Heart right ventricle (tissue), 16 donors: ENCODE measurements at regions not wholly inside any gene's neighbourhood (a gene's known extent, or its start where the extent isn't known, plus 50 kb on each side); places are given as distances from the start of the nearest gene placed in this dataset.
"Not testable (repeated sequence)": the region's sequence is repeated elsewhere in the genome, so short reads cannot be mapped to it uniquely, and the experiment has no call there.

ENCODE experiments used
- ATAC-seq, 8 donors: fragments of 200-7000 bp; cut with Tn5 transposase; one replicate each; pipeline ENCODE4 v1.9.1; 2020; ENCODE audit warnings: mild to moderate bottlenecking in 8 of 8, moderate library complexity in 8 of 8, moderate number of reproducible peaks in 1 of 8
- DNase-seq, 2 donors: peaks; one replicate each; pipeline ENCODE4 v3.0.0-alpha.2; 2020
- H3K27ac ChIP-seq, 10 donors: fragments of 200-600 bp; sonication (generic) in 2 of 10; one replicate each; pipeline versions ENCODE4 v1.5.0 to v1.8.0; 2020 to 2022; ENCODE audit warnings: mild to moderate bottlenecking in 3 of 10
- H3K27me3 ChIP-seq, 7 donors: fragments of 200-600 bp; one replicate each; pipeline ENCODE4 v1.8.0; 2021 to 2022; ENCODE audit warnings: mild to moderate bottlenecking in 2 of 7
- H3K36me3 ChIP-seq, 9 donors: fragments of 200-600 bp; sonication (generic) in 1 of 9; one replicate each; pipeline versions ENCODE4 v1.5.0 to v1.8.0; 2020 to 2022; ENCODE audit warnings: mild to moderate bottlenecking in 2 of 9
- H3K4me1 ChIP-seq, 9 donors: fragments of 200-600 bp; sonication (generic) in 1 of 9; one replicate each; pipeline versions ENCODE4 v1.5.0 to v1.8.0; 2020 to 2022; ENCODE audit warnings: mild to moderate bottlenecking in 4 of 9
- H3K4me3 ChIP-seq, 10 donors: fragments of 200-600 bp; sonication (generic) in 2 of 10; one replicate each; pipeline versions ENCODE4 v1.5.0 to v1.8.0; 2020 to 2022; ENCODE audit warnings: mild to moderate bottlenecking in 7 of 10, moderate library complexity in 2 of 10
- H3K9me3 ChIP-seq, 11 donors: fragments of 200-600 bp in 10 of 11; sonication (generic) in 2 of 11; one replicate each; pipeline versions ENCODE4 v1.5.0 to v1.8.0; 2013 to 2022; ENCODE audit warnings: mild to moderate bottlenecking in 2 of 11, control low read depth in 1 of 11, moderate library complexity in 1 of 11
- CTCF ChIP-seq, 9 donors: fragments of 200-600 bp; sonication (generic) in 2 of 9; IDR thresholded peaks; one replicate each; pipeline versions ENCODE4 v1.5.0 to v1.8.0; 2021 to 2022; ENCODE audit warnings: antibody characterized with exemption in 9 of 9, mild to moderate bottlenecking in 5 of 9, moderate library complexity in 1 of 9
- WGBS, 2 donors: extraction: QIAGEN DNeasy Blood & Tissue Kit; methylation state at CpG; one replicate each; pipeline ENCODE4 v1.1.7; 2013; ENCODE audit warnings: inconsistent platforms in 1 of 2; 5-methylcytosine and 5-hydroxymethylcytosine counted together
- intact Hi-C, 10 donors: fragments of 100-400 bp; cut with DNase I; formaldehyde crosslinking; loops; one replicate each; pipeline versions ENCODE4 v1.11.1 to v1.14.2; 2022
- donor health status: Arrhythmogenic right ventricular cardiomyopathy.
- donor health status: ischemic (EF 13 %, LVEDD 7.1; RV severe dilation, severe dysfunction).
- donor health status: healthy with polysubstance abuse.
- donor health status: DM: no; HTN: yes; CAD: no.
- donor health status: DM: no; HTN: no; CAD: no.
- donor health status: ischemic (EF 25% LVEDD 6.9; RV normal size, moderate dysfunction).
- donor health status: ischemic (EF 25% LVEDD 5.7; RV mildly dilated, moderate dysfunction).
- donor health status: healthy.
- donor health status: DM: yes; HTN: yes; CAD: no.
- donor health status: Ischemic cardiomyopathy.
- donor health status: ischemic (EF 35%, LVEDD 5.7; RV mildly dilated, moderate dysfunction).
- donor health status: nonischemic (EF 11% LVEDD 7.7; RV severe dilation, severe dysfunction).
- donor health status: DM: yes; HTN: yes; CAD: no.
- donor health status: PGD.
- donor health status: ischemic (EF 29% LVEDD 5.4; RV normal size, mild dysfunction).
- donor health status: nonischemic (EF 23%, LVEDD 6.1; RV moderate dilation, normal function).

GRCh38 chr3:110504401-110504800, 567.2 kb upstream of the NECTIN3 start:
- no peak for DNase-seq
- intact Hi-C loops = no loop called here
- WGBS, 2 donors = 69 to 74% methylated on average over 2 of the region's 2 CpGs
- Histone ChIP-seq H3K4me3 (no peak overlapping the region), H3K4me1 (no peaks in the 10 kb centered on the region), H3K9me3 (peaks cover 0 to 25% (median 2%) of the 10 kb centered on the region in 11 donors), H3K36me3 (no peaks in the 10 kb centered on the region), H3K27ac (no peak overlapping the region), H3K27me3 (no peaks in the 10 kb centered on the region)
- TF ChIP-seq CTCF (IDR thresholded peaks at IDR 0.05) = no peak
- ATAC-seq = no peak

GRCh38 chr3:110504901-110505300, 566.7 kb upstream of the NECTIN3 start:
- ATAC-seq = no peak
- H3K27me3 ChIP-seq = no peaks in the 10 kb centered on the region

GRCh38 chr3:110506890-110507289, 564.7 kb upstream of the NECTIN3 start:
- intact Hi-C loops = no loop called here
- no peaks in the 10 kb centered on the region for H3K36me3 ChIP-seq
- ATAC-seq (no peak), DNase-seq (no peak)
- WGBS, 2 donors = 69 to 80% methylated on average over 4 of the region's 4 CpGs
- H3K27me3 ChIP-seq = no peaks in the 10 kb centered on the region
- TF ChIP-seq CTCF (IDR thresholded peaks at IDR 0.05) = no peak
- no peak overlapping the region for H3K27ac ChIP-seq
- H3K4me1 ChIP-seq = no peaks in the 10 kb centered on the region
- no peak overlapping the region for H3K4me3 ChIP-seq
- peaks cover 0 to 43% (median 2%) of the 10 kb centered on the region in 11 donors for H3K9me3 ChIP-seq

More at GRCh38 chr3:110504901-110505300, 566.7 kb upstream of the NECTIN3 start:
- H3K4me1 ChIP-seq = no peaks in the 10 kb centered on the region
- intact Hi-C loops = no loop called here
- TF ChIP-seq CTCF (IDR thresholded peaks at IDR 0.05) = no peak
- WGBS, 2 donors = 64 to 66% methylated on average over 4 of the region's 4 CpGs
- H3K9me3 ChIP-seq = peaks cover 0 to 27% (median 2%) of the 10 kb centered on the region in 11 donors
- no peak overlapping the region for H3K4me3 ChIP-seq
- no peak overlapping the region for H3K27ac ChIP-seq
- no peak for DNase-seq
- H3K36me3 ChIP-seq = no peaks in the 10 kb centered on the region

GRCh38 chr3:110507570-110507969, 564.0 kb upstream of the NECTIN3 start:
- ATAC-seq, H3K4me3 ChIP-seq, H3K27me3 ChIP-seq, H3K27ac ChIP-seq, H3K36me3 ChIP-seq, intact Hi-C loops, H3K4me1 ChIP-seq, DNase-seq: not testable (repeated sequence)
- peaks cover 0 to 43% (median 2%) of the 10 kb centered on the region in 11 donors for H3K9me3 ChIP-seq

GRCh38 chr3:110512961-110513360, 558.7 kb upstream of the NECTIN3 start:
- intact Hi-C loops = no loop called here
- no peak overlapping the region for H3K27ac ChIP-seq
- WGBS, 2 donors = 68 to 78% methylated on average over 3 of the region's 3 CpGs
- no peak overlapping the region for H3K4me3 ChIP-seq
- H3K36me3 ChIP-seq = no peaks in the 10 kb centered on the region
- no peaks in the 10 kb centered on the region for H3K27me3 ChIP-seq
- peaks cover 0 to 42% (median 2%) of the 10 kb centered on the region in 11 donors for H3K9me3 ChIP-seq
- H3K4me1 ChIP-seq = no peaks in the 10 kb centered on the region
- no peak for TF ChIP-seq CTCF (IDR thresholded peaks at IDR 0.05)
- DNase-seq (no peak), ATAC-seq (no peak)
